Activated naive CD4-positive, alpha-beta T cell treated with Interleukin-2 at 50 U/mL for 16 hours (primary cell): ENCODE measurements at regions not wholly inside any gene's neighbourhood (a gene's known extent, or its start where the extent isn't known, plus 50 kb on each side); places are given as distances from the start of the nearest gene placed in this dataset.
"Not testable (repeated sequence)": the region's sequence is repeated elsewhere in the genome, so short reads cannot be mapped to it uniquely, and the experiment has no call there.

Experiments
- DNase-seq: peaks from one replicate; pipeline ENCODE4 v3.0.0-alpha.2; 2020

- DNase-seq, result not testable (repeated sequence)
Observed at GRCh38 chr22:23460517-23461031, 119.5 kb downstream of the IGLL1 start.

- not testable (repeated sequence) for DNase-seq
Observed at GRCh38 chr22:23459645-23460516, 120.2 kb downstream of the IGLL1 start.

- no peak for DNase-seq
Observed at GRCh38 chr22:23458663-23459541, 121.2 kb downstream of the IGLL1 start.

GRCh38 chr22:23457380-23457985 is 122.6 kb downstream of the IGLL1 start:
- no peak for DNase-seq

GRCh38 chr22:23456666-23457379 is 123.3 kb downstream of the IGLL1 start:
- DNase-seq, result not testable (repeated sequence)

GRCh38 chr22:23454345-23454744 is 125.7 kb downstream of the IGLL1 start:
- not testable (repeated sequence) for DNase-seq

GRCh38 chr22:23453277-23453676 is 126.8 kb downstream of the IGLL1 start:
- DNase-seq, result no peak

- DNase-seq, result no peak
Observed at GRCh38 chr22:23452231-23453010, 127.7 kb downstream of the IGLL1 start.

- DNase-seq, result not testable (repeated sequence)
Observed at GRCh38 chr22:23451452-23452230, 128.4 kb downstream of the IGLL1 start.

- not testable (repeated sequence) for DNase-seq
Observed at GRCh38 chr22:23450821-23451220, 129.3 kb downstream of the IGLL1 start.

GRCh38 chr22:23450434-23450795 is 129.7 kb downstream of the IGLL1 start:
- no peak for DNase-seq

GRCh38 chr22:23449748-23450433 is 130.2 kb downstream of the IGLL1 start:
- not testable (repeated sequence) for DNase-seq

GRCh38 chr22:23448499-23449288 is 131.4 kb downstream of the IGLL1 start:
- not testable (repeated sequence) for DNase-seq

- DNase-seq, result no peak
Observed at GRCh38 chr22:23446796-23447350, 133.2 kb downstream of the IGLL1 start.

GRCh38 chr22:23446194-23446593 is 133.9 kb downstream of the IGLL1 start:
- not testable (repeated sequence) for DNase-seq

- DNase-seq, result not testable (repeated sequence)
Observed at GRCh38 chr22:23443905-23444304, 136.2 kb downstream of the IGLL1 start.

- DNase-seq, result not testable (repeated sequence)
Observed at GRCh38 chr22:23439581-23439980, 140.5 kb downstream of the IGLL1 start.

GRCh38 chr22:23438216-23438615 is 141.9 kb downstream of the IGLL1 start:
- DNase-seq, result no peak

GRCh38 chr22:23437779-23438178 is 142.3 kb downstream of the IGLL1 start:
- DNase-seq, result no peak
